ENCODE measurements at regions not wholly inside any gene's neighbourhood (a gene's known extent, or its start where the extent isn't known, plus 50 kb on each side); places are given as distances from the start of the nearest gene placed in this dataset.

- TF ChIP-seq CTCF (IDR thresholded peaks at IDR 0.05; ENCODE audit: borderline replicate concordance, extremely low read depth, low read length, poor library complexity, severe bottlenecking) (no peak), EZH2 (IDR thresholded peaks at IDR 0.05; ENCODE audit: borderline replicate concordance, low read depth, low read length, severe bottlenecking) (no peak)
Observed at GRCh38 chr14:101340556-101340955, 220.7 kb upstream of the DIO3 start.
